Ovary (tissue), 7 donors: ENCODE measurements at regions not wholly inside any gene's neighbourhood (a gene's known extent, or its start where the extent isn't known, plus 50 kb on each side); places are given as distances from the start of the nearest gene placed in this dataset.

Experiments used
- DNase-seq, 5 donors: peaks; one replicate each; pipeline ENCODE4 v3.0.0-alpha.2; 2019 to 2020
- H3K27ac ChIP-seq, 2 donors: fragments of 200-600 bp; one replicate each; pipeline versions ENCODE4 v1.5.1 to v1.8.0; 2019 to 2022
- H3K27me3 ChIP-seq: fragments of 200-600 bp; one replicate; pipeline ENCODE4 v1.8.0; 2022
- H3K36me3 ChIP-seq: fragments of 200-600 bp; sonication (generic); one replicate; pipeline ENCODE4 v1.5.1; 2019
- H3K4me1 ChIP-seq: one replicate; pipeline ENCODE4 v1.8.1; 2013; ENCODE audit warnings: mild to moderate bottlenecking, moderate library complexity; ENCODE audit not compliant: insufficient read depth
- H3K4me3 ChIP-seq: fragments of 200-600 bp; sonication (generic); one replicate; pipeline ENCODE4 v1.5.1; 2017
- H3K9me3 ChIP-seq, 2 donors: fragments of 200-600 bp in 1 of 2; sonication (generic) in 1 of 2; one replicate each; pipeline versions ENCODE4 v1.5.1 to v1.8.1; 2013 to 2019; ENCODE audit warnings: mild to moderate bottlenecking in 1 of 2, moderate library complexity in 1 of 2
- CTCF ChIP-seq, 3 donors: fragments of 450-650 bp in 2 of 3; fragments of 200-600 bp in 1 of 3; IDR thresholded peaks; one replicate each; pipeline versions ENCODE4 v1.5.1 to v1.8.0; 2016 to 2022; ENCODE audit warnings: antibody characterized with exemption in 3 of 3, mild to moderate bottlenecking in 1 of 3
- EP300 ChIP-seq: sonication (generic); formaldehyde crosslinking; IDR thresholded peaks from one replicate; pipeline ENCODE4 v1.6.1; 2017; ENCODE audit warnings: antibody characterized with exemption
- POLR2A ChIP-seq: fragments of 450-650 bp; IDR thresholded peaks from one replicate; pipeline ENCODE4 v1.6.1; 2017; ENCODE audit warnings: antibody characterized with exemption, mild to moderate bottlenecking, moderate library complexity
- WGBS, 3 donors: extraction: QIAGEN DNeasy Blood & Tissue Kit in 1 of 3; methylation state at CpG; one replicate each; pipeline versions ENCODE4 v1.1.5 to v1.1.7; 2013 to 2017; 5-methylcytosine and 5-hydroxymethylcytosine counted together
- intact Hi-C, 4 donors: fragments of 100-400 bp; cut with DNase I; formaldehyde crosslinking; loops; one replicate each; pipeline versions ENCODE4 v1.11.0 to v1.15.1; 2022 to 2023
- donor health status: DM: no; HTN: no; CAD: no; lungs with moderate emphysema.
- donor health status: DM: no; HTN: no; CAD: no.
- donor health status: Bipolar disorder and iron deficiency.
- donor health status: DM: no; HTN: no; CAD: no.
- donor health status: DM: yes; HTN: yes; CAD: no.

DNA sequence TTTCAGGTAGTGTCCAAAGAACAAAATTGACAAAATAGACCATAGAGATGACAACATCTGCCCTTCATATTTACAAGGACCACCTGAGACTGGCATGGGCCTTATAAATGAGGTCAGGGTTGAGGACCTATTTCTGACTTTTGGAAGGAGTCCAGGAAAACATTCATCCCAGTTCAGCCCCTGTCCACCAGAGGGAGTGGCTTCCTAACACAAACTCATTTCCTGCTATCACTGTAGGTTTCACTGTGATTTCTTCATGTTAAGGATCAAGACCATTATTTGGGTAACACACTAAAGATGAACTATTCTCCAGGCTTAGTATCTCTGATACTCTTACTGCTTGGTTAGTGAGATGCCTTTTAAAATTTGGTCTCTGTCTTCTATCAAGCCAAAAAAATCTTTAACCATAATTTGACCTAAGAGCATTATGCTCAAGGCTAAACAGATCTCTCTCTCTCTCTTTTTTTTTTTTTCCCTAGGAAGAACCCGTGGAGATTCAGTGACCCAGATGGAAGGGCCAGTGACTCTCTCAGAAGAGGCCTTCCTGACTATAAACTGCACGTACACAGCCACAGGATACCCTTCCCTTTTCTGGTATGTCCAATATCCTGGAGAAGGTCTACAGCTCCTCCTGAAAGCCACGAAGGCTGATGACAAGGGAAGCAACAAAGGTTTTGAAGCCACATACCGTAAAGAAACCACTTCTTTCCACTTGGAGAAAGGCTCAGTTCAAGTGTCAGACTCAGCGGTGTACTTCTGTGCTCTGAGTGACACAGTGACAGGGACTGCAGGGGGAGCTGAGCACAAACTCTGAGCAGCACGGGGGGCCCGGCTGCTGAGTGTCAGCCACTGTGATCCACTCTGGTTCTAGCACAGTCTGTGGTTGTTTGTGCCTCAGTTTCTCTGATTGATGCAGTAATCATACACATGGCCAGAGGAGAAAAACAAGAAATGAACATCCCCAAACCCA lies 267.6 kb upstream of the OR4E1 start:
- Histone ChIP-seq H3K36me3 (no peaks in the 10 kb centered on the region), H3K27ac (no peak overlapping the region), H3K27me3 (no peaks in the 10 kb centered on the region), H3K4me1 (no peaks in the 10 kb centered on the region), H3K9me3 (no peaks in the 10 kb centered on the region), H3K4me3 (no peak overlapping the region)
- intact Hi-C loops = no loop called here
- TF ChIP-seq POLR2A = no peak
- no peak for TF ChIP-seq EP300
- TF ChIP-seq CTCF (IDR thresholded peaks at IDR 0.05) = no peak
- WGBS, 3 donors = 56 to 64% (median 58%) methylated on average over 7 of the region's 7 CpGs
- DNase-seq = no peak

GRCh38 chr14:21939836-21940235 lies 266.2 kb upstream of the OR4E1 start:
- Histone ChIP-seq H3K4me1 (no peaks in the 10 kb centered on the region), H3K4me3 (no peak overlapping the region), H3K36me3 (no peaks in the 10 kb centered on the region), H3K27ac (no peak overlapping the region), H3K27me3 (no peaks in the 10 kb centered on the region), H3K9me3 (no peaks in the 10 kb centered on the region)
- intact Hi-C loops = no loop called here
- no peak for DNase-seq
- 69 to 73% (median 72%) methylated on average over 1 of the region's 1 CpG for WGBS, 3 donors
- TF ChIP-seq CTCF (IDR thresholded peaks at IDR 0.05) (no peak), EP300 (no peak), POLR2A (no peak)

DNA sequence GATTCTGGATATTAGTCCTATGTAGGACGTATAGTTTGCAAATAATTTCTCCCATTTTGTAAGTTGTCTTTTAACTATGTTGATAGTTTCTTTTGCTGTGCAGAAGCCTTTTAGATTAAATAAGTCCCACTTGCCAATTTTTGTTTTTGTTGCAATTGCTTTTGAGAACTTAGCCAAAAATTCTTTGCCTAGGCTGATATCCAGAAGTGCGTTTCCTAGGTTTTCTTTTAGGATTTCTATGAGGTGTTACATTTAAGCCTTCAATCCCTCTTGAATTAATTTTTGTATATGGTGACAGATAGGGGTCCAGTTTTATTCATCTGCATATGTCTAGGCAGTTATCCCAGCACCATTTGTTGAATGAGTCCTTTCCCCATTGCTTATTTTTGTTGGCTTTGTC lies 264.4 kb upstream of the OR4E1 start:
- no peaks in the 10 kb centered on the region for H3K27me3 ChIP-seq
- TF ChIP-seq EP300 (no peak), CTCF (IDR thresholded peaks at IDR 0.05) (no peak), POLR2A (no peak)
- DNase-seq = no peak
- no peak overlapping the region for H3K27ac ChIP-seq
- H3K36me3 ChIP-seq = no peaks in the 10 kb centered on the region
- intact Hi-C loops = no loop called here
- no peak overlapping the region for H3K4me3 ChIP-seq
- no peaks in the 10 kb centered on the region for H3K4me1 ChIP-seq
- no peaks in the 10 kb centered on the region for H3K9me3 ChIP-seq
- WGBS, 3 donors = 11 to 27% (median 12%) methylated on average over 2 of the region's 2 CpGs

DNA sequence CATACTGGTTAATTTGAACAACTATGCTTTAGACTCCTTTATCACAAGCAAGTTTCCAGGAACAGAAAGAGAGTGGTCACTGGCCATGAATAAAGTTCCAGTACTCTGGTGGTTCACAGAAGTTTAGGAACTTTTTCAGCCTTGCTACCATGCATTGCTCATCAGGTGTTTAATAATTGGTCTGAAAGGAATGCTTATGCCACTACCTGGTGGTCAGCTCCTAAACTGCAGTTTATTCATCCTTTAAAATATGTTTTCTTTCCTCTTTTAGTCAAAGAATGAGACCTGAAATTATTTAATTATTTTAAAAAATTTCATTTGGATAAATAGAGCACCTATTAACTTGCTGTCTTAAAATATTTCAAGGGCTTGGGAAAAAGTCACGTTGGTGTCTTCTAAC lies 260.1 kb upstream of the OR4E1 start:
- Histone ChIP-seq H3K9me3 (no peaks in the 10 kb centered on the region), H3K27ac (no peak overlapping the region), H3K4me3 (no peak overlapping the region), H3K27me3 (no peaks in the 10 kb centered on the region), H3K4me1 (no peaks in the 10 kb centered on the region), H3K36me3 (no peaks in the 10 kb centered on the region)
- intact Hi-C loops = no loop called here
- TF ChIP-seq CTCF (IDR thresholded peaks at IDR 0.05) (no peak), POLR2A (no peak), EP300 (no peak)
- no peak for DNase-seq
- 25 to 36% (median 25%) methylated on average over 1 of the region's 1 CpG for WGBS, 3 donors
